GDM1 (cell line): ENCODE measurements at regions not wholly inside any gene's neighbourhood (a gene's known extent, or its start where the extent isn't known, plus 50 kb on each side); places are given as distances from the start of the nearest gene placed in this dataset.
"Not testable (repeated sequence)": the region's sequence is repeated elsewhere in the genome, so short reads cannot be mapped to it uniquely, and the experiment has no call there.

Experiments
- DNase-seq: peaks from one replicate; lab custom pipeline; 2025; lab: John Stamatoyannopoulos, UW

- no peak for DNase-seq
Observed at GRCh38 chr5:1652873-1653697, 129.3 kb upstream of the LPCAT1 start.

- DNase-seq = no peak
Observed at GRCh38 chr5:1651971-1652872, 128.5 kb upstream of the LPCAT1 start.

- no peak for DNase-seq
Observed at GRCh38 chr5:1651250-1651649, 127.5 kb upstream of the LPCAT1 start.

GRCh38 chr5:1649554-1649953 lies 125.8 kb upstream of the LPCAT1 start:
- no peak for DNase-seq

- no peak for DNase-seq
Observed at GRCh38 chr5:1648806-1649205, 125.0 kb upstream of the LPCAT1 start.

GRCh38 chr5:1647580-1647979 lies 123.8 kb upstream of the LPCAT1 start:
- DNase-seq = no peak

GRCh38 chr5:1644810-1645571 lies 121.2 kb upstream of the LPCAT1 start:
- peak; percentile 57 for DNase-seq

- not testable (repeated sequence) for DNase-seq
Observed at GRCh38 chr5:1644393-1644809, 120.6 kb upstream of the LPCAT1 start.

GRCh38 chr5:1643651-1644392 lies 120.1 kb upstream of the LPCAT1 start:
- DNase-seq = no peak

GRCh38 chr5:1642621-1643061 lies 118.9 kb upstream of the LPCAT1 start:
- DNase-seq = no peak

- DNase-seq = no peak
Observed at GRCh38 chr5:1642221-1642620, 118.5 kb upstream of the LPCAT1 start.

- peak; percentile 56 for DNase-seq
Observed at GRCh38 chr5:1641560-1642166, 117.9 kb upstream of the LPCAT1 start.

GRCh38 chr5:1641041-1641440 lies 117.3 kb upstream of the LPCAT1 start:
- DNase-seq = no peak

GRCh38 chr5:1640421-1640881 lies 116.7 kb upstream of the LPCAT1 start:
- DNase-seq = no peak

GRCh38 chr5:1639757-1640156 lies 116.0 kb upstream of the LPCAT1 start:
- no peak for DNase-seq

GRCh38 chr5:1638658-1639400 lies 115.1 kb upstream of the LPCAT1 start:
- no peak for DNase-seq

GRCh38 chr5:1637639-1638481 lies 114.1 kb upstream of the LPCAT1 start:
- DNase-seq = no peak

- DNase-seq = no peak
Observed at GRCh38 chr5:1636981-1637638, 113.3 kb upstream of the LPCAT1 start.
